ENCODE measurements at regions not wholly inside any gene's neighbourhood (a gene's known extent, or its start where the extent isn't known, plus 50 kb on each side); places are given as distances from the start of the nearest gene placed in this dataset.

DNA sequence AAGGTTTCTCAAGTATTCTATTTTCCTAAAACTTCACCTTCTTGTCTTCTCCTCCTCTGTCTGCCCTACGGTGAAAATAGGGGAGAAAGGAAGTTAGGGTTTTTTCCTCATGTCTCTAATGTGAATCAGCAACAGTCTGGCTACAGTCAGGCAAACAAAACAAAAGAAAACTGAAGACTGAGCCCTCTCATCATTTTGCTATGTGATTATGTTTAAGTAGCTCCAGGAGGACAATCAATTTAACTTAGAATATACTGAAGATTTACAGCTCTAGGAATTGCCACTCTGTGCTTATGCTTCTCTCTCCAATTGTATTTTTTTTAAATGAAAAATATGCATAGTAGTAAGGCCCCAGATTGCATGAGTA, 316.2 kb downstream of the GPAT3 start:
- DNase-seq (ENCODE audit: low spot score), result no peak
- TF ChIP-seq, protein P1, sequence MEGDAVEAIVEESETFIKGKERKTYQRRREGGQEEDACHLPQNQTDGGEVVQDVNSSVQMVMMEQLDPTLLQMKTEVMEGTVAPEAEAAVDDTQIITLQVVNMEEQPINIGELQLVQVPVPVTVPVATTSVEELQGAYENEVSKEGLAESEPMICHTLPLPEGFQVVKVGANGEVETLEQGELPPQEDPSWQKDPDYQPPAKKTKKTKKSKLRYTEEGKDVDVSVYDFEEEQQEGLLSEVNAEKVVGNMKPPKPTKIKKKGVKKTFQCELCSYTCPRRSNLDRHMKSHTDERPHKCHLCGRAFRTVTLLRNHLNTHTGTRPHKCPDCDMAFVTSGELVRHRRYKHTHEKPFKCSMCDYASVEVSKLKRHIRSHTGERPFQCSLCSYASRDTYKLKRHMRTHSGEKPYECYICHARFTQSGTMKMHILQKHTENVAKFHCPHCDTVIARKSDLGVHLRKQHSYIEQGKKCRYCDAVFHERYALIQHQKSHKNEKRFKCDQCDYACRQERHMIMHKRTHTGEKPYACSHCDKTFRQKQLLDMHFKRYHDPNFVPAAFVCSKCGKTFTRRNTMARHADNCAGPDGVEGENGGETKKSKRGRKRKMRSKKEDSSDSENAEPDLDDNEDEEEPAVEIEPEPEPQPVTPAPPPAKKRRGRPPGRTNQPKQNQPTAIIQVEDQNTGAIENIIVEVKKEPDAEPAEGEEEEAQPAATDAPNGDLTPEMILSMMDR (IDR thresholded peaks at IDR 0.05; ENCODE audit: extremely low read depth, missing control alignments), result no peak

- TF ChIP-seq, protein P1 (IDR thresholded peaks at IDR 0.05; ENCODE audit: extremely low read depth, missing control alignments), result no peak
- DNase-seq (ENCODE audit: low spot score), result no peak
These were observed 315.6 kb downstream of the GPAT3 start for GRCh38 chr4:83851261-83852084.

GRCh38 chr4:83850435-83850834, 314.5 kb downstream of the GPAT3 start:
- TF ChIP-seq, protein P1 (IDR thresholded peaks at IDR 0.05; ENCODE audit: extremely low read depth, missing control alignments), result no peak
- no peak for DNase-seq (ENCODE audit: low spot score)

DNA sequence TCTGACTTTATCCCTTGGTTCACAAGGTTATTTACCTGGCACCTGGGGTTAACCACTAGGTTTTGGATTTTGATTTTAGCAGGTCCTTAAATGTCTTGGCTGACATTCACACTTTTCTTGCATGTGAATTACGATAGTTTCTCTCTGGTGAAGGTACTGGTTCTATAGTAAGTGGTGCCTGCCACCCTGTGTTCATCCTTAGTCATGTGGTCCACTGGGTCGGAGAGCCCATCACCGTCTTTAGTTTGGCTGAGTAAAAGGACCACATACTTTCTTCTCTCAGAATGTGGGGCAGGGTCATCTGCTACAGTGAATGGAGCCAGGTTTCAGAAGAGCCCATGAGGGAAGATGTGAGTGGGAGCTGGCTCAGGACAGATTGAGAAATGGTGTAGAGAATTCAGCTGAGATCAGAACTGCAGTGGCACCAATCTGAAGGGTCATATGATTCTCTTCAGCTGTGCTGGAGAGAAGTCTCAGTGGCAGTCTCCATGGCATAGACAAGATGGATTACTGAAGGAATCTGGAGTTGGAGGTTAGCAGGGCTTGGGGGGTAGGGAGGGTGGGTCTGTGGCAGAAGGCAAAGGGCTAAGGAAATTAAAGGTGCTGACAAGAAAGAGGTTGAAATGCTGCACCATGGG, 310.4 kb downstream of the GPAT3 start:
- TF ChIP-seq, protein P1 (IDR thresholded peaks at IDR 0.05; ENCODE audit: extremely low read depth, missing control alignments), result no peak
- no peak for DNase-seq (ENCODE audit: low spot score)

- DNase-seq (ENCODE audit: low spot score), result no peak
- TF ChIP-seq, protein P1 (IDR thresholded peaks at IDR 0.05; ENCODE audit: extremely low read depth, missing control alignments), result no peak
These were observed 303.7 kb downstream of the GPAT3 start for GRCh38 chr4:83839615-83840014.

GRCh38 chr4:83837614-83838308, 301.9 kb downstream of the GPAT3 start:
- DNase-seq (ENCODE audit: low spot score), result no peak
- TF ChIP-seq, protein P1 (IDR thresholded peaks at IDR 0.05; ENCODE audit: extremely low read depth, missing control alignments), result no peak

DNA sequence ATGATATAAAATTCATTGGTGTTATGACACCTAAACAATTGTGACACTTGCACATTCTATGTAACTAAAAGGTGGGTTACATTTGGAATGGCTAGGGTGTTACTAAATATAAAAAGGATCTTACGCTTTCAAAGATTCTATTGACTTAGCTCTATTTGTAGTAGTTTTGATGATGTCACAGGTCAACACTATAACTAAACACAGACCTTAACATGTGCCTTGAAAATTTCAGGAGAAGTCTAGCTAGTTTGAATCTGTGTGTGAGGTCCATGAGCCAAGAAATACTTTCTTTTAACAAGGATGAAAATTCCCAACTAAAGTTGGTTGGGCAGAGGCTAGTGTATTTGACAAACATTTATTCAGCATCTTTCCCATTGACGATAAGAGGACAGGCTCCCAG, 298.0 kb downstream of the GPAT3 start:
- TF ChIP-seq, protein P1 (IDR thresholded peaks at IDR 0.05; ENCODE audit: extremely low read depth, missing control alignments), result no peak
- no peak for DNase-seq (ENCODE audit: low spot score)
